ENCODE measurements at regions not wholly inside any gene's neighbourhood (a gene's known extent, or its start where the extent isn't known, plus 50 kb on each side); places are given as distances from the start of the nearest gene placed in this dataset.

- no peak overlapping the region for H3K27ac ChIP-seq (ENCODE audit: low read length in 2 of 2)
- ATAC-seq (ENCODE audit: low read depth), result no peak
- CTCF ChIA-PET, result no interaction called here
- no peak for TF ChIP-seq CTCF (IDR thresholded peaks at IDR 0.05)
- TF ChIP-seq EZH2 (IDR thresholded peaks at IDR 0.05; ENCODE audit: borderline replicate concordance, insufficient read depth, low read depth, low read length, poor library complexity, severe bottlenecking), result no peak
- intact Hi-C loops (cut with micrococcal nuclease), result no loop called here
- Mint-ChIP-seq H3K9me3 (ENCODE audit: insufficient read depth) (no peaks in the 10 kb centered on the region), H3K4me3 (no peak overlapping the region), H3K27me3 (no peaks in the 10 kb centered on the region), H3K4me1 (no peaks in the 10 kb centered on the region), H3K27ac (no peak overlapping the region)
- no peaks in the 10 kb centered on the region for H3K9me3 ChIP-seq (ENCODE audit: control extremely low read depth in 1 of 3, control insufficient read depth in 2 of 3, insufficient read depth in 1 of 3, low read length in 2 of 3)
- no peaks in the 10 kb centered on the region for H3K36me3 ChIP-seq (replicated peaks in 1 of 2; ENCODE audit: control extremely low read depth in 1 of 2, control insufficient read depth in 1 of 2, extremely low read depth in 1 of 2, insufficient read depth in 2 of 2, low read length in 1 of 2)
- H2AFZ ChIP-seq (ENCODE audit: insufficient read depth, low read depth, low read length, poor library complexity, severe bottlenecking), result no peak overlapping the region
- H3K4me2 ChIP-seq (replicated peaks; ENCODE audit: low read depth, low read length, poor library complexity, severe bottlenecking), result no peak overlapping the region
- H4K20me1 ChIP-seq (ENCODE audit: control insufficient read depth, insufficient read depth, low read length, poor library complexity, severe bottlenecking), result no peaks in the 10 kb centered on the region
- no peaks in the 10 kb centered on the region for H3K27me3 ChIP-seq (replicated peaks in 1 of 4; ENCODE audit: control extremely low read depth in 1 of 4, control insufficient read depth in 3 of 4, insufficient read depth in 4 of 4, low read length in 3 of 4)
- no CpG with 5 or more reads among the region's 1 CpG for WGBS (ENCODE audit: insufficient coverage)
- no peak for DNase-seq
- H3K9ac ChIP-seq (ENCODE audit: low read length), result no peak overlapping the region
- H3K4me1 ChIP-seq (ENCODE audit: control insufficient read depth in 2 of 2, insufficient read depth in 2 of 2, low read length in 2 of 2), result no peaks in the 10 kb centered on the region
- POLR2A ChIA-PET, result no interaction called here
- no peaks in the 10 kb centered on the region for H3K79me2 ChIP-seq (ENCODE audit: control insufficient read depth, insufficient read depth, low read length)
- H3K4me3 ChIP-seq (ENCODE audit: control extremely low read depth in 1 of 5, extremely low read depth in 1 of 5, insufficient read depth in 1 of 5, low read depth in 2 of 5, low read length in 4 of 5), result no peak overlapping the region
Measured at GRCh38 chr3:154780263-154780662, 299.9 kb upstream of the MME start.

GRCh38 chr3:154779571-154779970 lies 300.5 kb upstream of the MME start:
- ATAC-seq (ENCODE audit: low read depth), result no peak
- H3K4me1 ChIP-seq (ENCODE audit: control insufficient read depth in 2 of 2, insufficient read depth in 2 of 2, low read length in 2 of 2), result no peaks in the 10 kb centered on the region
- H3K4me3 ChIP-seq (ENCODE audit: control extremely low read depth in 1 of 5, extremely low read depth in 1 of 5, insufficient read depth in 1 of 5, low read depth in 2 of 5, low read length in 4 of 5), result no peak overlapping the region
- ChIA-PET POLR2A (no interaction called here), CTCF (no interaction called here)
- H3K9ac ChIP-seq (ENCODE audit: low read length), result no peak overlapping the region
- H4K20me1 ChIP-seq (ENCODE audit: control insufficient read depth, insufficient read depth, low read length, poor library complexity, severe bottlenecking), result no peaks in the 10 kb centered on the region
- H3K9me3 ChIP-seq (ENCODE audit: control extremely low read depth in 1 of 3, control insufficient read depth in 2 of 3, insufficient read depth in 1 of 3, low read length in 2 of 3), result no peaks in the 10 kb centered on the region
- no peaks in the 10 kb centered on the region for H3K36me3 ChIP-seq (replicated peaks in 1 of 2; ENCODE audit: control extremely low read depth in 1 of 2, control insufficient read depth in 1 of 2, extremely low read depth in 1 of 2, insufficient read depth in 2 of 2, low read length in 1 of 2)
- H3K4me1 Mint-ChIP-seq, result no peaks in the 10 kb centered on the region
- H2AFZ ChIP-seq (ENCODE audit: insufficient read depth, low read depth, low read length, poor library complexity, severe bottlenecking), result no peak overlapping the region
- H3K4me2 ChIP-seq (replicated peaks; ENCODE audit: low read depth, low read length, poor library complexity, severe bottlenecking), result no peak overlapping the region
- no peak for TF ChIP-seq EZH2 (IDR thresholded peaks at IDR 0.05; ENCODE audit: borderline replicate concordance, insufficient read depth, low read depth, low read length, poor library complexity, severe bottlenecking)
- no peak for TF ChIP-seq CTCF (IDR thresholded peaks at IDR 0.05)
- no peak overlapping the region for H3K27ac Mint-ChIP-seq
- no peak for DNase-seq
- WGBS (ENCODE audit: insufficient coverage), result no CpG with 5 or more reads among the region's 2 CpGs
- no peaks in the 10 kb centered on the region for H3K27me3 ChIP-seq (replicated peaks in 1 of 4; ENCODE audit: control extremely low read depth in 1 of 4, control insufficient read depth in 3 of 4, insufficient read depth in 4 of 4, low read length in 3 of 4)
- H3K4me3 Mint-ChIP-seq, result no peak overlapping the region
- no peaks in the 10 kb centered on the region for H3K9me3 Mint-ChIP-seq (ENCODE audit: insufficient read depth)
- no peaks in the 10 kb centered on the region for H3K79me2 ChIP-seq (ENCODE audit: control insufficient read depth, insufficient read depth, low read length)
- no peaks in the 10 kb centered on the region for H3K27me3 Mint-ChIP-seq
- intact Hi-C loops (cut with micrococcal nuclease), result no loop called here
- H3K27ac ChIP-seq (ENCODE audit: low read length in 2 of 2), result no peak overlapping the region

All from B cell (primary cell).